ENCODE measurements at regions not wholly inside any gene's neighbourhood (a gene's known extent, or its start where the extent isn't known, plus 50 kb on each side); places are given as distances from the start of the nearest gene placed in this dataset.

- Histone ChIP-seq H3K9me3 (no peaks in the 10 kb centered on the region), H3K36me3 (no peaks in the 10 kb centered on the region), H3K27me3 (no peaks in the 10 kb centered on the region), H3K4me3 (no peak overlapping the region), H3K4me1 (no peaks in the 10 kb centered on the region), H3K27ac (no peak overlapping the region)
- intact Hi-C loops (cut with DNase I): no loop called here
- 76 to 83% methylated on average over 12 of the region's 12 CpGs for WGBS, 2 donors
- no peak for TF ChIP-seq CTCF (IDR thresholded peaks at IDR 0.05)
- TF ChIP-seq POLR2A (IDR thresholded peaks at IDR 0.05): no peak
- no peak for TF ChIP-seq EP300 (IDR thresholded peaks at IDR 0.05)
- no peak for TF ChIP-seq POLR2AphosphoS5 (IDR thresholded peaks at IDR 0.05)
- DNase-seq: no peak
Observed at GRCh38 chr14:89085231-89085731, 260.8 kb downstream of the TTC8 start.

GRCh38 chr14:89085737-89086382 lies 261.4 kb downstream of the TTC8 start:
- no peak overlapping the region for H3K27ac ChIP-seq
- no peak overlapping the region for H3K4me3 ChIP-seq
- no peaks in the 10 kb centered on the region for H3K36me3 ChIP-seq
- no peak for DNase-seq
- no peaks in the 10 kb centered on the region for H3K9me3 ChIP-seq
- no peak for TF ChIP-seq POLR2AphosphoS5 (IDR thresholded peaks at IDR 0.05)
- TF ChIP-seq POLR2A (IDR thresholded peaks at IDR 0.05): no peak
- no peak for TF ChIP-seq EP300 (IDR thresholded peaks at IDR 0.05)
- no peak for TF ChIP-seq CTCF (IDR thresholded peaks at IDR 0.05)
- no peaks in the 10 kb centered on the region for H3K4me1 ChIP-seq
- H3K27me3 ChIP-seq: no peaks in the 10 kb centered on the region
- WGBS, 2 donors: 69 to 76% methylated on average over 9 of the region's 9 CpGs
- intact Hi-C loops (cut with DNase I): no loop called here

GRCh38 chr14:89088530-89088929 lies 264.1 kb downstream of the TTC8 start:
- Histone ChIP-seq H3K4me1 (no peaks in the 10 kb centered on the region), H3K27ac (no peak overlapping the region), H3K27me3 (no peaks in the 10 kb centered on the region), H3K9me3 (peaks cover 0 to 2% (median 0%) of the 10 kb centered on the region in 4 donors), H3K36me3 (no peaks in the 10 kb centered on the region), H3K4me3 (no peak overlapping the region)
- intact Hi-C loops (cut with DNase I): no loop called here
- TF ChIP-seq POLR2A (IDR thresholded peaks at IDR 0.05): no peak
- no peak for TF ChIP-seq EP300 (IDR thresholded peaks at IDR 0.05)
- no peak for TF ChIP-seq POLR2AphosphoS5 (IDR thresholded peaks at IDR 0.05)
- no peak for TF ChIP-seq CTCF (IDR thresholded peaks at IDR 0.05)
- DNase-seq: no peak
- WGBS, 2 donors: 79 to 80% methylated on average over 3 of the region's 3 CpGs

GRCh38 chr14:89089330-89089729 lies 264.9 kb downstream of the TTC8 start:
- TF ChIP-seq EP300 (IDR thresholded peaks at IDR 0.05) (no peak), POLR2A (IDR thresholded peaks at IDR 0.05) (no peak), CTCF (IDR thresholded peaks at IDR 0.05) (no peak), POLR2AphosphoS5 (IDR thresholded peaks at IDR 0.05) (no peak)
- Histone ChIP-seq H3K27me3 (no peaks in the 10 kb centered on the region), H3K9me3 (peaks cover 0 to 2% (median 0%) of the 10 kb centered on the region in 4 donors), H3K36me3 (no peaks in the 10 kb centered on the region), H3K27ac (no peak overlapping the region), H3K4me3 (no peak overlapping the region), H3K4me1 (no peaks in the 10 kb centered on the region)
- 57 to 76% methylated on average over 1 of the region's 1 CpG for WGBS, 2 donors
- intact Hi-C loops (cut with DNase I): no loop called here
- DNase-seq: no peak

GRCh38 chr14:89091781-89092180 lies 267.3 kb downstream of the TTC8 start:
- intact Hi-C loops (cut with DNase I): no loop called here
- Histone ChIP-seq H3K4me1 (no peaks in the 10 kb centered on the region), H3K4me3 (no peak overlapping the region), H3K27me3 (no peaks in the 10 kb centered on the region), H3K27ac (no peak overlapping the region), H3K9me3 (peaks cover 0 to 2% (median 0%) of the 10 kb centered on the region in 4 donors), H3K36me3 (no peaks in the 10 kb centered on the region)
- WGBS, 2 donors: 94 to 95% methylated on average over 1 of the region's 1 CpG
- TF ChIP-seq POLR2A (IDR thresholded peaks at IDR 0.05) (no peak), POLR2AphosphoS5 (IDR thresholded peaks at IDR 0.05) (no peak), CTCF (IDR thresholded peaks at IDR 0.05) (no peak), EP300 (IDR thresholded peaks at IDR 0.05) (no peak)
- DNase-seq: no peak

All from sigmoid colon (tissue), 6 donors.